NOMO-1 treated with dmso at 0.1 percent for 144 hours (cell line): ENCODE measurements at regions not wholly inside any gene's neighbourhood (a gene's known extent, or its start where the extent isn't known, plus 50 kb on each side); places are given as distances from the start of the nearest gene placed in this dataset.

Source experiments
- DNase-seq: peaks from one replicate; lab custom pipeline; 2025; ENCODE audit not compliant: unreplicated experiment; lab: John Stamatoyannopoulos, UW

- no peak for DNase-seq
Measured at GRCh38 chr17:70862295-70862694, 693.0 kb downstream of the KCNJ2 start.

- DNase-seq: no peak
Measured at GRCh38 chr17:70863436-70864248, 694.3 kb downstream of the KCNJ2 start.

GRCh38 chr17:70865993-70866804 lies 696.9 kb downstream of the KCNJ2 start:
- DNase-seq: no peak

- no peak for DNase-seq
Measured at GRCh38 chr17:70868149-70868548, 698.8 kb downstream of the KCNJ2 start.

GRCh38 chr17:70869402-70870085 lies 700.2 kb downstream of the KCNJ2 start:
- no peak for DNase-seq

GRCh38 chr17:70871180-70871818 lies 702.0 kb downstream of the KCNJ2 start:
- DNase-seq: no peak

GRCh38 chr17:70872103-70872502 lies 702.8 kb downstream of the KCNJ2 start:
- DNase-seq: no peak

GRCh38 chr17:70875729-70876310 lies 706.5 kb downstream of the KCNJ2 start:
- no peak for DNase-seq

- DNase-seq: no peak
Measured at GRCh38 chr17:70878879-70879278, 709.5 kb downstream of the KCNJ2 start.

GRCh38 chr17:70879401-70879800 lies 710.1 kb downstream of the KCNJ2 start:
- DNase-seq: no peak

- DNase-seq: no peak
Measured at GRCh38 chr17:70881093-70881492, 711.8 kb downstream of the KCNJ2 start.

- DNase-seq: no peak
Measured at GRCh38 chr17:70882504-70882903, 713.2 kb downstream of the KCNJ2 start.

GRCh38 chr17:70886648-70887047 lies 717.3 kb downstream of the KCNJ2 start:
- DNase-seq: no peak

GRCh38 chr17:70888324-70888723 lies 719.0 kb downstream of the KCNJ2 start:
- DNase-seq: no peak

- no peak for DNase-seq
Measured at GRCh38 chr17:70891306-70891705, 722.0 kb downstream of the KCNJ2 start.

- DNase-seq: no peak
Measured at GRCh38 chr17:70892527-70892926, 723.2 kb downstream of the KCNJ2 start.

GRCh38 chr17:70896843-70897242 lies 727.5 kb downstream of the KCNJ2 start:
- no peak for DNase-seq

GRCh38 chr17:70897446-70897845 lies 728.1 kb downstream of the KCNJ2 start:
- no peak for DNase-seq

- no peak for DNase-seq
Measured at GRCh38 chr17:70901870-70902269, 732.5 kb downstream of the KCNJ2 start.

GRCh38 chr17:70905796-70906195 lies 736.5 kb downstream of the KCNJ2 start:
- DNase-seq: no peak

- DNase-seq: no peak
Measured at GRCh38 chr17:70906808-70907207, 737.5 kb downstream of the KCNJ2 start.
